COLO668 (cell line): ENCODE measurements at regions not wholly inside any gene's neighbourhood (a gene's known extent, or its start where the extent isn't known, plus 50 kb on each side); places are given as distances from the start of the nearest gene placed in this dataset.
"Not testable (repeated sequence)": the region's sequence is repeated elsewhere in the genome, so short reads cannot be mapped to it uniquely, and the experiment has no call there.

Source experiments
- DNase-seq: peaks from one replicate; lab custom pipeline; 2025; ENCODE audit not compliant: unreplicated experiment; lab: John Stamatoyannopoulos, UW

DNA sequence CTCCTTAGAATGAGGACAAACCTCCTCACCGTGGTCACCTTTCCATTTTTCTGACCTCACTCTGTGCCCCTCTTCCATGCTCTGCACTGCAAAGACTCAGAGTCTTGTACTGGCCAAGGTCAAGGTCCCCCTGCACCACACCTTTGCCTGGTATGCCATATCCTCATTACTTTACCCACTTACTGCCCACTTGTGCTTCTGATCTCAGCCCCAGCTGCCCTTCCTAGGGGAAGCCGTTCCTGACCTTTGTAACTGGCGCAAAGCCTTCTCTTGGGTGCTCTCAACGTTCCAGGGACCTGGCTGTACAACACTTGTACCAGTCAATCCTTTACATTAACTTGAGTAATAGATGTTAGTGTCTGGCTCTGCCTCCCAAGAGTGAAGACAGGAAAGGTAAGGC lies 256.0 kb downstream of the SV2B start:
- no peak for DNase-seq

DNA sequence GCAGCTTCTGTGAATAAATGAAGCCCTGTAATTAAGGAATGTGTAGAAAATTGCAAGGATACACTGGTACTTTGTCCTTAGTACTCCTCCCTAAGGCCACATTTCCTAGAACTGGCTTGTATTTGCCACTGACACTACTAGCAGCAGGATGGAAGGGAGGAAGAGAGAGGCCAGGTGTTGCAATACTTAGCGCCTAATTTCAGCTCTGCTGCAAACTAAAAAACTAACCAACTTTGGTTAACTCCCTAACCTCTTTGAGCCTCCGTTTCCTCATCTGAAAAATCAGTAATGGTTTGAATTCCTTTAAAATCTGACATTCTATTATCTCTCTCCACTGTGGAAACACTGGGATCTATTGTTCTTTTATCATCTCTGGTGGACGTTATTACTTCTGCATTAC lies 257.0 kb downstream of the SV2B start:
- no peak for DNase-seq

DNA sequence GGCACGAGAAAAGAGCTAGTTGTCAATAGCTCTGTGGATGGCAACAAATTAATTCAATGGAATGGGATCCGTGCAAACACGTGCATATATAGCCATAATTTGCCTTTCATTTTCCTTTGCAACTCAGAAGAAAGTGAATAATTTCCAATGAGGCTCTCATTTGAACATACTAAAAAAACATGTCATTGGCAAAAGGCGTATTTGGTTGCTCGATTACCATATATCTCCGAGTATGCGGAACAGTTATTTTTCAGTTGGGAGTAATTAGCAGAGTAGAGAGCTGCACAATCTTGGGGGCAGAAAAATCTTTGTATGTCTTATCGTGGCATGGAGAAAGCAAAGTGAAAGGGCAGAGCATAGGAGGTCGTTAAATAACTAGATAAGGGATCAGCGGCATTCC lies 257.4 kb downstream of the SV2B start:
- no peak for DNase-seq

DNA sequence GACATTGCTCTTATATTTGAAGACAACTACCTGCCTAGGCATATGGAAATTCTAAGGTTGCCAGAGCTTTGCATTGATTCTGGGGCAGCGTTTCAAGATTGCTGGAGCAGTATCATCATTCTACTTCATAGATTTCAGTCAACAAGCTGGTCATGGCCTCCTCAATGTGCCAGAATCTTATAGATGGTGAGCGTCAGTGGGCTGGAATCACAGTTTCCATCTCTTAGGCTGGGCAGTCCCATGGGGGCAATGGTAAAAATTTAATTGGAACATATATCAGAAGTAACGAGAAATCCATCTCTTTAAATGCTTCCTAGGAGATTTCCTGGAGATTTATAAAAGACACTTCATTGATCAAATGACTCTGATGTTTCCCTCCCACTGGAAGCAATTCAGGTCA lies 258.3 kb downstream of the SV2B start:
- DNase-seq: no peak

DNA sequence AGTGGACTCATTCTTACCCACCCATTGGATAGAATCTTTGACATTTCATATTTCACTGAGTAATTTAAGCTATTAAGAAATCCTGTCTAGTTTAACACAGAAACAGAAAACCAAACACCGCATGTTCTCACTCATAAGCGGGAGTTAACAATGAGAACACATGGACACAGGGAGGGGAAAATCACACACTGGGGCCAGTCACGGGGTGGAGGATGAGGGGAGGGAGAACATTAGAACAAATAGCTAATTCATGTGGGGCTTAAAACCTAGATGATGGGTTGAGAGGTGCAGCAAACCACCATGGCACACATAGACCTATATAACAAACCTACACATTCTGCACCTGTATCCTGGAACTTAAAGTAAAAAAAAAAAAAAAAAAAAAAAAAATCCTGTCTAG lies 261.6 kb downstream of the SV2B start:
- not testable (repeated sequence) for DNase-seq

DNA sequence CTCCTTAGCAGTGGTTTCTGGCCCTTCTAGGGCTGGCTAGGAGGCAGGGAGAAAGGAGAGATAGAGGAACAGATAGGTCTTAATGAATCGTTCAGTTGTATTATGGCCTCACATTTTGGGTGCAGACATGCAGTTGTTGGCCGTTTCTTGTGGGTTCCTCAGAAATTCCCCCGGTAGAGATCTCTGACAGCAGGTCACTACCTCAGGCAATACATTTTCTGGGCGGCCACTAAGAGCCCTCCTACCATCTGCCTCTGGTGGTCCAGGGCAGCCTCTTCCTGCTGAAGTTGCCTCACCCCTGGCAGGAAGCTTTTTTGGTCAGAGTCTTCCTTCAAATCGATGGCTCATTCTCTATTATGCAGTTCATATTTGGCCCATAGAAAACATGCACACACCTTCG lies 266.1 kb downstream of the SV2B start:
- no peak for DNase-seq

DNA sequence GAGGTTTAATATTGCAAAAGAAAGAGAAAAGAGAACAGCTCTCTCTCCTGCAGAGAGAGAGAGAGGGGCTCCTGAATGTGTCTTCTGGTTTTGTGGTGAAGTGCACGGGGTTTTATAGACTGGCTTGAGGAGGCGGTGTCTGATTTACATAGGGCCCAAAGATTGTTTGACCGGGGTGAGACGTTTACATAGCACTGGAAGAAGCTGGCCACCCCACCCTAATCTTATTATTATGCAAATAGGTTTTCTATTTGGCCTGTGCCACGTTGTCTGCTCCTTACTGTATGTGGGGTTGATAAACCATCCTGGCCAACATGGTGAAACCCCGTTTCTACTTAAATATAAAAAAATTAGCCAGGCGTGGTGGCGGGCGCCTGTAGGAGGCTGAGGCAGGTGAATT lies 268.6 kb downstream of the SV2B start:
- no peak for DNase-seq

DNA sequence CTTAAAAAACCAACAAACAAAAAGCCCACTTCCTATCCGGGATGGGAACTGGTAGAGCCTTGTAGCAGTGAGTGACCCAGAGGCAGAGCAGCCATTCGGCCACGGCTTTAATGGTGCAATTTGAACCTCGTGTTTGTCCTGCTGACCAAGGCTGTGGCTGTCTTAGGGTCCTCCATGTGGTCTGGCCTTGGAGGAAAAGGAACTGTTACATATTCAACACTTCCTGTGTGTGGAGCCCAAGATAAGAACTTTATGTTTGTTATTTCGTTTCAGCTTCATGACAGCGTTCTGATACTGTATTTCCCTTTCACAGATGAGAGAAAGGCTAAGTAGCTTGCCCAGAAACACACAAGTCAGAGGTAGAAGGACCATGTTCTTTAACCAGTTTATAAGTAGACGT lies 269.8 kb downstream of the SV2B start:
- no peak for DNase-seq

DNA sequence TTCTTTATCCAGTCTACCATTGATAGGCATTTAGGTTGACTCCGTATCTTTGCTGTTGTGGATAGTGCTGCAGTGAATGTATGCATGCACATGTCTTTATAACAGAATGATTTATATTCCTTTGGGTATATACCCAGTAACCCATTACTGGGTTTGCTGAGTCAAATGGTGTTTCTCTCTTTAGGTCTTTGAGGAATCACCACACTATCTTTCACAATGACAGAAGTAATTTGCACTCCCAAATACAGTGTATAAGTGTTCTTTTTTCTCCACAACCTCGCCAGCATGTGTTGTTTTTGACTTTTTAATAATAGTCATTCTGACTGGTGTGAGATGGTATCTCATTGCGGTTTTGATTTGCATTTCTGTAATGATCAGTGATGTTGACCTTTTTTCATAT lies 271.3 kb downstream of the SV2B start:
- DNase-seq: not testable (repeated sequence)

DNA sequence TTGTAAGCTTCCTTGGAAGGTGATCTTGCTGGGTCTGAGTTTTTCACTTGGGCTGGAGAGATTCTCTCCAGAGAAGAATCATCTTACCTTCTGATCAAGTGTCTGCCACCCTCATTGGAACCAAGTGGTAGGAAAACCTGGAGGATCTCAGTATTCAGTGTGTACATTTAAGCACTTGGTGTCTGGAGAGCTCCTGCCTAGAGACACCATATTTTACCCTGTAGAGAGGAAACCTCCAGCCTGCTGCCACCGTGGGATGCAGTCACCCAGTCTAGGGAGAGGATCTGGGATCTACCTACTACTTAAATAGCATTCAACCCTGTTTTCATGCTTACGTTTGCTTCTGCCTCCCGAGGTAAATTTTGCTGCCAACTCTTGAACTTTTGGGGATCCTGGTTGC lies 274.3 kb downstream of the SV2B start:
- no peak for DNase-seq

DNA sequence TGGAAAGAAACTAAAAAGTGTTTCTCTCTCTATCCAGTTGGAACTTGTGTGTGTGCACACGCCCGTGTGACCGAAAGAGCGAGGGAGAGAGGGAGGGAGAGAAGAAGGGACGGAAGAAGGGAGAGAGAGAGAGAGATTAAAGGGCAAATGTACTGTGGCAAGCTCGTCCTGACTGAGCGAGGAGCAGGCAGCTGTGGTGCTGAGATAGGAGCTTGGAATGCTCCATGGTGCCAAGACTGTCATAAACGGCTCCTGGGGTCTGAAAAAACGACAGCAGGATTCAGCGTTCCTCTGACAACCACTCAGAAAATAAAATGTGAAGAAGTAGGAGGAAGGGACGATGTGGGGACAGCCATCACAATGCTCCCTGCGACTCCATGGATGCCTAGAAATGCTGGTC lies 276.0 kb downstream of the SV2B start:
- DNase-seq: no peak

DNA sequence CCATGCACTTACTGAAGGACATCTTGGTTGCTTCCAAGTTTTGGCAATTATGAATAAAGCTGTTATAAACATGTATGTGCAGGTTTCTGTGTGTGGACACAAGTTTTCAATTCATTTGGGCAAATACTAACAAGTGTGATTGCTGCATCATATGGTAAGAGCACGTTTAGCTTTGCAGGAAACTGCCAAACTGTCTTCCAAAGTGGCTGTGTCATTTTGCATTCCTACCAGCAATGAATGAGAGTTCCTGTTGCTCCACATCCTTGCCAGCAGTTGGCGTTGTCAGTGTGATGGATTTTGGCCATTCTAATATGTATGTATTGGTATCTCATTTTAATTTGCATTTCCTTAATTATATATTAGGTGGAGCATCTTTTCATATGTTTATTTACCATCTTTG lies 280.1 kb downstream of the SV2B start:
- no peak for DNase-seq

DNA sequence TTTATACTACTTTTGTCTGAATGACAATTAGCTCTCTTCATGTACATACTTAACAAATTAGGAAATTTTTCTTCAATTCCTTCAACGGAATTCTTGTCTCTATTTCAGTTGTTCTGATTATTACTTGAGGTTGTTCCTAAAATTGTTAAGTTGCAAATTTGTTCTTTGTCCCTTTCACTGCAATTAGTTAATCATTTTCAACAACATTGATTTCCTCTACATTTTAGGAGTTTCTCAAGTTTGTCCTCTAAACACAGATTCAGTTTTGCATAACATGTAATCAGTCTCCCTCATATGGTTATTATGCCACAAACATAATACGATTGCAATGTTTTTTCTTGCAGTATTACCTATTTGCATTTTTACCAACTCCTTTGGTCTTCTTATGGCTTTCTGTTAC lies 283.5 kb downstream of the SV2B start:
- no peak for DNase-seq

DNA sequence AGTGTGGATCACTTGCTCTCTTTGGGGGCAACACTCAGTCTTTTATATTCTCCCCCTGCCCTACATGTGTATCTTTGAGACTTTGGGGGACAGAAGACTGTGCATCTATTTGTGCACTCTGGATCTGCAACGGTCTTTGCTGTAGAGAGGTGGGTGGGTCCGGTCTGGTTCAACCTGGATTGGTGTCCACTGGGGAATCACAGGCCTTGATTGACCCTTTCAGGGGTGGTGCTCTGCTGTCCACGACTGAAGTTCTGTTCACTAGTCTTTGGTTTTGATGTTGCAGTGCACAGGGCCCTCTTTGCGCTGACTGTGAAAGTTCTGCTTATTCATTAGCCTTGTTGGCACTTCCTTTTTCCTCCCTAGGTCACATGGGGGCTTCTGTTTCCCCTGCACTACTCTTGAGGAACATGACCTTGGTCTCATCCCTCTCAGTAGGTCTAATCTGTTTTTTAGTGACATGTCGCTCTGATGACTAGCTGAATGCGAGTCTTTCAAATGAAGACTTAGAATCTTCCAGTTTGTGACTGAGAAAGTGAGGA lies 284.2 kb downstream of the SV2B start:
- no peak for DNase-seq

DNA sequence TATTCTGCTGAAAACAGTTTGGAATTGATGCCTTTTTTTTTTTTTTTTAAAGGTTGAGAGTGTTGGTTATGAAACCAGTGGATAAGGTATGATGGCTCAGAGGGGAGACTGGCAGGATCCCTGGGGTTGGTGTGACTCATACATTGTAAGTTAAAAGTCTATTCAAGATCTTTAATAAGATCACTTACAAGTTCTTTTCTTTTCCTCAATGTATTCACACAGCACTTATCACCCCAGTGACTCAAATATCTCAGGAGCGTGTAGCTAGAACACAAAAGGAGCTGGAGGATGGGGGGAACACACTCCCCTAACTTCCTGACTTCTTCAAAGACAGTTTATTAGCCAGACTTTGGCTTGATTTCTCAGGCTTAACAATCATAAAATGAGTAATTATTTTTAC lies 285.3 kb downstream of the SV2B start:
- DNase-seq: no peak

DNA sequence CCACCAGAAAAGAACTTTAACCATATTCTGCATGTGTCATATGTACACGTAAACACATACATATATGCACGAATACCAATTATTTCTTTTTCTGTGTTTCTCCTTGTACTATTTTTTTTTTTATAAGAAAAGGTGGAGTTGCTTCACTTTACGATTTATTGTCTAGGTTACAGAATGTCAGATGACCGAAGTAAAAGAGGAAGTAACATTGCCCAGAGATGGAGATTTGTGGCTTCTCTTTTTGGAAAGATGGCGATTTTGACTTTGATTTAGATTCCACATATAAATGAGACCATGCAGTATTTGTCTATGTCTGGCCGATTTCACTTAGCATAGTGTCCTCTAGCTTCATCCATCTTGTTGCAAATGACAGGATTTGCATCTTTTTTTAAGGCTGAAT lies 293.1 kb downstream of the SV2B start:
- no peak for DNase-seq

DNA sequence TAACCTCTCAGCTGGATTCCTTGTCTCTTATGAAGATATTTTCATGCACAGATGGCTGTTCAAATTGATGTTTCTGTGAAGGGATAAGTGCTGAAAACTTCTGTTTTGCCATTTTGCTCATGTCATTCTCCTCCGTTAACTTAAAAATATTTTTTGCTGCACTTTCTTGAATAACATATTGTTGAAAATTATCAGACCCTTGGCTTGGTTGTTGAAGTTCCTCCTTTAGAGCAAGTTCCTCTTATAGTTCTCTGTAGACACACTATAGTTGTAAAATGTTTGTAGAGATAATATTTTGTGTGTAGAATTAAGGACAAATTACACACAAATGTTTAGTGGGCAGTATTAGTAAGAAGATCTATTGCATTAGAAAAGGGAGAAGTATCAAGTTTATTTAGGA lies 300.4 kb downstream of the SV2B start:
- DNase-seq: no peak

DNA sequence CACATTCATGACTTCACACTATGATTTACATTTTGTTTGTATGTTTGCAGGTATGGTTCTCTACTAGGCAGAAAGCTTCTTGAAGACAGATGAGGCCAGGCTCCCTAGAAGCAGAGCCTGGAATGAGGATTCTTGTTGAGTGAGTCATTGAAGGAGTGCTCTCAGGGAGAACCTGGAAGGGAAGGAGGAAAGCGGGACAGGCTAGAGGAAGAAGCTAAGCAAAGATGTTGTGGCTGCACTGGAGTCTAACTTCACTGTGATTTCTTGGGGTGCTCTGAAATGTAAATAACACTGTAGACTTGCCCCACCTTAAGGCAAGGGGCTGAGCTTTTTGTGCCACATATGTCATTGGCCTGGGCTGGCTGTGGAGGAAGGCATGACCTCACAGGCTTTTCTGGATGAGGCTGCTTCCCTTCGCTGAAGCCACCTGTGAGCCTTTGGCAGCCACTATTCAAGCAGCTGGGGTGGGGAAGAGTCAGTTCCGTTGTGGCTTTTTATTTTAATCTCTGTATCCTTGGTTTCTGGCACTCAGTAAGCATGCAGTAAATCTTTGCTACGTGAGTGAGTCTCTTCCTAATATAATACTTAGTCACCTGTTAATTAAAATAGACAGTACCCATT lies 307.3 kb downstream of the SV2B start:
- DNase-seq: no peak

DNA sequence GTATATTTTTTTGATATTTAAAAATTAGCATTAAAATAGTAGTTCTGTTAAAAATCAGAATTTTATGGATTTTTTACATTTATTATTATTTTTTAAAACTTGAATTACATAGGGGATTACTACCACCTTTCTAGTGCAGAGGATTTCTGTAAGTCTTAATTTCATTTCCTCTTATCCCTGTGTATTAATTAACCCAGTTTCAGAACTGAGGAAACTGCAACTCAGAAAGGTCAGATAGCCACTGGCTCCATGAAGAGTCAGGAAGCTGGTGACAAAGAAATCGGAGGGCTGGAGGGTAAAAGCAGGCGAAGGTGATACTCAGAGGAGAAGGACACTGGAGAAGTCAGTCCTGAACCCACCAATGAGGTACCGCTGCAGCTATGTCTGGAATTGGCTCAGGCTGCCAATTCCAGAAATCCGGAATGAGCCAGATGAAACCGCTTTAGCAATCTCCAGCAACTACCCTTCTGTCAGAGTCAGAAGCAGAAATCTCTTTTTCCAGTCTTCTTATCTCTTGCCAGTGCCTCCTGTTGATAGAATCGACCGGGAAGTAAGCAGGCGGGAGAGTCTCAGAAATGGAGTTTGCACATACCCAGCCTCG lies 308.5 kb downstream of the SV2B start:
- DNase-seq: no peak

DNA sequence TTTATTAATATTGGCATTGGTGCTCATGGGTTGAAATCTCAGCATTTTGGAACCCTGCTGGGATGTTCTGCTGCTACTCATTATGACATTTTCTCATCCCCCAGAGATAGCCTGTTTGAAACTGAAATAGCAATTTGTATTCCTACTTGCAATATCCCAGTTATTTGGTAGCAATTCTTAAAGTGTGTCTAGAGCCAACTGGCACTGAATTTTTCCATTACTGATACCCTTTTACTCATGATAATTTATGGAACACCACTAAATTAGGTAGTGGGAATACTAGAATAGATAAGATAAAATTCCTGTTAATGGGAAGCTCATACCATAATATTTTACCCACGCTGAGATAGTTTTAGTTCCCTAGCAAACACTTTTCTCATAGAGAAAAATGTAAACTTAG lies 309.3 kb downstream of the SV2B start:
- no peak for DNase-seq

DNA sequence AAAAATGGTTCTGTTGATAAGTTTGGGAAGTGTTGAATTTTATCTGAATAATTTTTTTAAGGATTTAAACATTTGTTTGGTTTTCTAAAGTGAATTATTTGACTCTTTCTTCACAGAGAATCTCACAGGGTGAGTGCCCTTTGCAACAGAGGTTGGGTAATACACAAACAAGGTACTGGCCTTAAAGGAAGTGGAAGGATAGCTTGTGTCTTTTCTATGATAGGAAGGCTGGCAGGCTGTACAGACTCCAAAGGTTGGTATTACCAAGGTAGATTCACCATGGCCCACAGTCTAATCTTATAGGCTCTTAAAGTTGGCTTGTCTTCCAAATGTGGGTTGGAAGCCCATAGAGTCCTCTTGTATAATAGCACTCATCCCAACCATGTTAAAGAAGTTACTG lies 311.5 kb downstream of the SV2B start:
- no peak for DNase-seq

DNA sequence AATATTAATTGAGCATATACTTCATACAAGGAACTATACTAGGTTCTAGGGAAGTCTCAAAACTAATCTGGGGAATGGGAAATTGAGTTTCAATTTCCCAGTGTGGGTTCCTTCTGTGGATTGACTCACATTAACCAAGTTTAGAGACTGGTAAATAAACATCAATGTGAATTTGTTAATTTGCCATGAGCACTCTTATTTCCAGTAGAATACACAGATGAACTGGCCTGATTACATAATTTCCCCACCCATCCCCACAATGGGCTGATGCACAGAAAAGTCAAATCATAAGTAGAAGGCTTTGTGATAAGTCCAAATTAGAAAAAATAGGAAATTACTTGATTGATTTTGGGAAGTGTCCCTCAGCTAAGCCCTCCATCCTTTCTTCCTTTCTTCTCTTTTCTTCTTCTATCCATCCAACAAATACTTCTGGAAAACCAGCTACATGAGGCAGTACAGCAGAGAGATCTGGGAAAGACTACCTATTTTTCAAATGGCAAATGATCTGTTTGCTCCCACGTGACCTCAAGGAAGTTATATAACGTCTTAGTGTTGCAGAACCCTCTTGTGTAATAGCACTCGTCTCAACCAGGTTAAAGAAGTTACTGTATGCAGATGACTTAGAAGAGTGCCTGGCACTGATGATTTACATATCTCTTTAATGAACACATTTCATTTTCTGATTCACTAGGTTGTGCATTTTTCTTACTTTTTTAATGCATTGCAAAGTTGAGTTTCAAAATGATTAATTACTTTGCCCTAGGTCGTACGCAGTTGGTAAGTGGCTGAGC lies 312.3 kb downstream of the SV2B start:
- no peak for DNase-seq
